HEK293T (cell line): ENCODE measurements at regions not wholly inside any gene's neighbourhood (a gene's known extent, or its start where the extent isn't known, plus 50 kb on each side); places are given as distances from the start of the nearest gene placed in this dataset.

Source experiments
- CTCF ChIA-PET: fragments of 350-600 bp; formaldehyde crosslinking; extraction: SDS; loops from one replicate; lab custom pipeline; 2021; ENCODE audit warnings: antibody characterized with exemption, inconsistent platforms; lab: Yijun Ruan, JAX
- POLR2A ChIA-PET: fragments of 350-600 bp; formaldehyde crosslinking; extraction: SDS; loops from one replicate; lab custom pipeline; 2020; ENCODE audit warnings: antibody characterized with exemption, inconsistent platforms; lab: Yijun Ruan, JAX
- DNase-seq: peaks from one replicate; pipeline ENCODE4 v3.0.0; 2012; ENCODE audit warnings: mixed read lengths; ENCODE audit errors: extremely low spot score
- ARNT ChIP-seq: fragments of 450-650 bp; IDR thresholded peaks from 2 replicates; pipeline ENCODE4 v1.6.1; 2017; ENCODE audit warnings: mild to moderate bottlenecking
- BHLHE40 ChIP-seq: fragments of 450-650 bp; IDR thresholded peaks from 2 replicates; pipeline ENCODE4 v1.6.1; 2016; ENCODE audit warnings: mild to moderate bottlenecking, moderate library complexity, borderline replicate concordance
- CTBP1 ChIP-seq: fragments of 450-650 bp; IDR thresholded peaks from 2 replicates; pipeline ENCODE4 v1.6.1; 2016; ENCODE audit warnings: borderline replicate concordance
- ELF4 ChIP-seq: fragments of 450-650 bp; IDR thresholded peaks from 2 replicates; pipeline ENCODE4 v1.6.1; 2017; ENCODE audit warnings: antibody characterized with exemption
- FOXA1 ChIP-seq: fragments of 450-650 bp; IDR thresholded peaks from 2 replicates; pipeline ENCODE4 v1.6.1; 2016; ENCODE audit warnings: mild to moderate bottlenecking
- FOXK2 ChIP-seq: fragments of 450-650 bp; IDR thresholded peaks from 2 replicates; pipeline ENCODE4 v1.6.1; 2016; ENCODE audit warnings: mild to moderate bottlenecking
- FOXM1 ChIP-seq: fragments of 450-650 bp; IDR thresholded peaks from 2 replicates; pipeline ENCODE4 v1.6.1; 2017; ENCODE audit warnings: mild to moderate bottlenecking, borderline replicate concordance
- HDGF ChIP-seq: fragments of 450-650 bp; IDR thresholded peaks from 2 replicates; pipeline ENCODE4 v1.6.1; 2017; ENCODE audit warnings: antibody characterized with exemption, borderline replicate concordance
- L3MBTL2 ChIP-seq: fragments of 450-650 bp; conservative IDR thresholded peaks from 2 replicates; pipeline ENCODE4 v1.6.1; 2016; ENCODE audit warnings: mild to moderate bottlenecking
- LEF1 ChIP-seq: fragments of 450-650 bp; IDR thresholded peaks from 2 replicates; pipeline ENCODE4 v1.6.1; 2017; ENCODE audit warnings: mild to moderate bottlenecking, borderline replicate concordance
- NFRKB ChIP-seq: fragments of 450-650 bp; IDR thresholded peaks from 2 replicates; pipeline ENCODE4 v1.6.1; 2016; ENCODE audit warnings: mild to moderate bottlenecking, moderate library complexity
- SP1 ChIP-seq: fragments of 450-650 bp; IDR thresholded peaks from 2 replicates; pipeline ENCODE4 v1.6.1; 2017
- SUZ12 ChIP-seq: fragments of 450-650 bp; IDR thresholded peaks from 2 replicates; pipeline ENCODE4 v1.6.1; 2016; ENCODE audit warnings: mild to moderate bottlenecking
- TARDBP ChIP-seq: fragments of 450-650 bp; IDR thresholded peaks from 2 replicates; pipeline ENCODE4 v1.6.1; 2016
- ZNF384 ChIP-seq: fragments of 450-650 bp; IDR thresholded peaks from 2 replicates; pipeline ENCODE4 v1.6.1; 2016
- TF ChIP-seq, protein P1 (sequence below): fragments of 450-650 bp; IDR thresholded peaks from 2 replicates; pipeline ENCODE4 v1.6.1; 2016

DNA sequence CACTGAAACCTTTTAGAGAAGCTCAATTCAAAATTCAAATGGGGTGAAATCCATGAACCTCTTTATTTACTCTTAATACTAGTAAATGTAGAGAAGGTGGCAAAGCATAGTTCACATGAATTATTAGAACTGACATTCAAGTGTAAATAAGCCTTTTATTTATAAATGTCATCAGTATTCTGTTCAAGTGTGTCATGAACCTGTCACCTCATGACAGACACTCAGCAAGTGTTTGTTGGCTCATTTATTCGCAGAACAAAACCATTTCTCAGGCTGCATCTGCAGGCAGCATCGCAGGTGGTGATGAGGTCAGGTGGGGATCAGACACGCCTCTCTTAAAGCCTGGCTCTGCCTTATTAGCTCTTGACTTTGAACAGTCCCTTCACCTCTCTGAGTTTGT, 116.6 kb downstream of the SETD4 start:
- ChIA-PET CTCF (no interaction called here), POLR2A (interaction anchor here (0.9 kb wide), 1 partner anchor 117 kb away, joined by 3 read pairs; the partner anchor contains the start of gene SETD4)
- TF ChIP-seq LEF1 = no peak
- TF ChIP-seq L3MBTL2 = no peak
- DNase-seq = no peak

DNA sequence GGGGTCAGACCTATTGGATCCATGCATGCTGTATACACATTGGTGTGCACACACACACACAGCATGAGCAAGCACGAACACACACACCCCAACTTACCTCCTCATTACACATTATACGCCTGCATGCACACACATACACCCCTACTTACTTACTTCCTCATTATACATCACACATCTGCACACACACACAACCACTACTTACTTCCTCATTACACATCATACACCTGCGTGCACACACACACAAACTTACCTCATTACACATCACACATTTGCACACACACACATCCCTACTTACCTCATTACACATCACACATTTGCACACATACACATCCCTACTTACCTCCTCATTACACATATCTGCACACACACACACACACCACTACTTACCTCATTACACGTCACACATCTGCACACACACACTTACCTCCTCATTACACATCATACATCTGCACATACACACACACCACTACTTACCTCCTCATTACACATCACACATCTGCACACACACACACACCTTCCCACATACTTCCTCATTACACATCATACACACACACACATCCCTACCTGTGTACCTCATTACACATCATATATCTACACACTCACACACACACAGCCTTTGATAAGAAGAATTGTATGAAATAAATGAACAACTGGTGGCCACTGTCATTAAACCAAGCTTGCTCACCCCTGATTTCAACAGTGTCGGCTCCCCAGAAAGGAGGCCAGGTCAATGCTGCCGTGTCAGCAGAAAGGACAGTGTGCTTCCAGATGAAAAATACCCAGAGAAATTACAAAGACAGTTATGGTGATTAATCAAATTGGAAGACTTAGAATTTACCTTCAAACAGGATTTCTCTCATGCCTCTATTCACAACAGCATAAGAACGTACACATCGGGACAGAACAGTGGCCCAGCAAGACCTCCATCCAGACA, 117.8 kb downstream of the SETD4 start:
- POLR2A ChIA-PET = no interaction called here
- CTCF ChIA-PET = no interaction called here
- TF ChIP-seq TARDBP (no peak), FOXM1 (no peak), SP1 (no peak), NFRKB (no peak), CTBP1 (no peak), FOXA1 (no peak), HDGF (no peak), L3MBTL2 (no peak), BHLHE40 (no peak), ZNF384 (no peak), ELF4 (no peak), ARNT (no peak), FOXK2 (no peak), SUZ12 (no peak), LEF1 (no peak)
- TF ChIP-seq, protein P1, sequence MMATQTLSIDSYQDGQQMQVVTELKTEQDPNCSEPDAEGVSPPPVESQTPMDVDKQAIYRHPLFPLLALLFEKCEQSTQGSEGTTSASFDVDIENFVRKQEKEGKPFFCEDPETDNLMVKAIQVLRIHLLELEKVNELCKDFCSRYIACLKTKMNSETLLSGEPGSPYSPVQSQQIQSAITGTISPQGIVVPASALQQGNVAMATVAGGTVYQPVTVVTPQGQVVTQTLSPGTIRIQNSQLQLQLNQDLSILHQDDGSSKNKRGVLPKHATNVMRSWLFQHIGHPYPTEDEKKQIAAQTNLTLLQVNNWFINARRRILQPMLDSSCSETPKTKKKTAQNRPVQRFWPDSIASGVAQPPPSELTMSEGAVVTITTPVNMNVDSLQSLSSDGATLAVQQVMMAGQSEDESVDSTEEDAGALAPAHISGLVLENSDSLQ = no peak
- DNase-seq = no peak

DNA sequence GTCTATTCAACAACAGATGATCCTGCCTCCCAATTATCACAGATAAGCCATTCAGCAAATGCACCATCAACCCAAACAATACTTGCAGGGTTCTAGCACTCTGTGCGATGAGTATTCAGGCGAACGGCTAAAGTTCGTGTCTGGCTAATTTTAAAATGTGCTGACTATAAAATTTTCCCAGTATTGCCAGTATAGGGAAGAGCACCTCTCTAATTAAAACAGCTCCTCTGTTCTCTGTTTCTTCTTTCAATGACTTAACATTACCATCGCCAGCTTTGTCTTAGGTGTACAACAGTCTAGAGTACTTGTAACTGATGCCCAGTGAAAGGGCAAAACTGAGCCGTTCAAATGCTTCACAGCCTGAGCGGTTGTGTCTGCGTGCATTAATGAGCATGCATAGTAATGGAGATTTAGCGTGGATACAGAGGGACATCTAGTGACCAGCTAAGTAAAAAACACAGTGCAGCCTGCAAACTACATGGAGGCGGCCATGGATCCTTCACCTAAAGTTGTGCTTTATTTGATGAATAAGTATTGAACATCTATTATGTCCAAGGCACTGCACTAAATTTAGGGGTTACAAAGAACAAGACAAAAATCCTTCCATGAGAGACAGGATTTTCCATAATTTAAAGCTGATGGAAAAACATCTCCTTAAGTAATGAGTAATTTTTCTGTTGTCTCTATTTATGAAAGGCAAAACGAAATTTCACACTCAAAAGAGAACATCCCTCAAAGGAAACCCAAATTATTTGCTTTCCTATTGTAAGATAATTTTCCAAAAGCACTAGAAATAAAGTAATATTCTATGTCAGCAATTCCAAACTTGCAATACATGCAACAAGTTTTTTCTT, 120.0 kb downstream of the SETD4 start:
- CTCF ChIA-PET = interaction anchor here (0.7 to 2.1 kb wide), 3 partner anchors 8 to 1194 kb away, joined by 3 to 6 read pairs (median 4); no protein-coding TSS in a partner anchor
- peak; percentile 70 for DNase-seq
- no peak for TF ChIP-seq CTBP1
- TF ChIP-seq, protein P1 = no peak
- POLR2A ChIA-PET = no interaction called here

DNA sequence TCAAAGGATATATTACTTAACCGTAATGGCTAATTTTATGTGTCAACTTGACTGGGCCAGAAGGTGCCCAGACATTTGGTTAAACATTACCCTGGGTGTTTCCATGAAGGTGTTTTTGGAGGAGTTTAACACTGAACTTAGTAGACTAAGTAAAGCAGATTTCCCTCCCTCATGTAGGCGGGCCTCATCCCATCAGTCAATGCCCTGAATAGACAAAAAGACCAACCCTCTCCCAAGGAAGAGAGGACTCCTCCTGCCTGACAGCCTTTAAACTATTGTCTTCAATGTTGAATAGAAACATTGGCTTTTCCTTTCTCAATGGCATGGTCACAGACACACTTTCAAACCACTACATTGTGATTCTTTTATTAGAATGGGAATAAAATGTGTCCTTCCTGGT, 121.9 kb downstream of the SETD4 start:
- POLR2A ChIA-PET = no interaction called here
- CTCF ChIA-PET = no interaction called here
- no peak for DNase-seq
- TF ChIP-seq, protein P1 = no peak
- TF ChIP-seq ELF4 (no peak), SP1 (no peak), NFRKB (no peak), FOXM1 (no peak), FOXK2 (no peak), TARDBP (no peak), BHLHE40 (no peak), ARNT (no peak), LEF1 (no peak), HDGF (no peak), SUZ12 (no peak), L3MBTL2 (no peak), CTBP1 (no peak), ZNF384 (no peak)

DNA sequence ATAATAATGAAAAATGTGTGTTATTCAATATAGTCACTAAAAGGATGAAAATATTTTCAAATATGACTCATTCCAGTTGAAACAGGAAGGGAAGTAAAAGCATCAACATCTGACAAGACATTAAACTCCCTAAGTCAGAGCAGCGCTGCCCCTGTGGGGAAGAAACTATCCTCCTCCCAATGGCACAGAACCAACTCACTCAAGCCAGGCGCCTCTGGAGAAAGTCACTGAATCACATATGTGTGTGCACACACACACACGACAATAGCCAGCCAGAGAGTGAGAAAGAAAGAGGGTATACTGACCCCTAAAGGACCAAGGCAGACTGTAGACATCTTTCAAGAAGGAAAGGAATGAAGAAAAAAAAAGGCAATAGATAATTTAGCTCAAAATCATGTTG, 126.9 kb downstream of the SETD4 start:
- TF ChIP-seq CTBP1 (no peak), ZNF384 (no peak), FOXA1 (no peak), TARDBP (no peak), NFRKB (no peak), LEF1 (no peak), L3MBTL2 (no peak), FOXM1 (no peak), BHLHE40 (no peak), ARNT (no peak), FOXK2 (no peak), SUZ12 (no peak), ELF4 (no peak), SP1 (no peak), HDGF (no peak)
- TF ChIP-seq, protein P1 = no peak
- no peak for DNase-seq
- CTCF ChIA-PET = interaction anchor here (0.6 to 0.9 kb wide), 4 partner anchors 17 to 1376 kb away, joined by 3 read pairs; no protein-coding TSS in a partner anchor
- POLR2A ChIA-PET = no interaction called here
